NCI-H1436 (cell line): ENCODE measurements at regions not wholly inside any gene's neighbourhood (a gene's known extent, or its start where the extent isn't known, plus 50 kb on each side); places are given as distances from the start of the nearest gene placed in this dataset.

Experiments
- DNase-seq: peaks from one replicate; lab custom pipeline; 2025; lab: John Stamatoyannopoulos, UW

DNA sequence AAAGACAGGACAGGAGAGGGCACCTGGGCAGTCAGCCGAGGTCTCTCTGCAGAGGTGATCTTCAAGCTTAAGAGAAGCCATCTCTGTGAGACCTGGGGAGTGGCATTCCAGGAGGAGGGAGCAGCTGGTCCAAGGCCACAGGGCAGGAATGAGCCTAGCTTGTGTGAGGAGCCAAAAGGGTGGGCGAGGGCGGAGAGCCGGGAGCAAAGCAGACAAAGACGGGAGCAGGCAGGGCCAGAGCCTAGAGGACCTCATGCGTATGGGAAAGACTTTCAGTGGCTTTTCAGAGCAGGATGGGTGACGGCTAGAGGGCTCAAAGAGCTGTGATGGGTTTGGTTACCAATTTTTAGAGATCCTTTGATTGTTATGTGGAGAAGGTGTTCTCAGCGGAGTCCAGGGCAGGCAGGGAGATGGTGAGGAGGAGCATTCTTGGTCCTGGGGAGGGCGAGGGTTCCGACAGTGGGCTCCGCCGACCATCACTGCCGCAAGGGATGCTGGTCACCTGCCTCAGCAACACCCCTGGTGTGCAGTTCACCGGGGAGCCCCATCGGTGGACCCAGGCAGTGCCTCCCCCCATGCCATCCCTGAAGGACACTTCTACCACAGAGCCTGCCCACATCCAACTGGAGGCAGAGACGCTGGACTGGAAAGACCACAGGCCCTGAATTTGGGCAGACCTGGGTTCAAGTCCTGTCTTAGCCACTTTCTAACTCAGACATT, 122.9 kb upstream of the IRF2BP2 start:
- no peak for DNase-seq

DNA sequence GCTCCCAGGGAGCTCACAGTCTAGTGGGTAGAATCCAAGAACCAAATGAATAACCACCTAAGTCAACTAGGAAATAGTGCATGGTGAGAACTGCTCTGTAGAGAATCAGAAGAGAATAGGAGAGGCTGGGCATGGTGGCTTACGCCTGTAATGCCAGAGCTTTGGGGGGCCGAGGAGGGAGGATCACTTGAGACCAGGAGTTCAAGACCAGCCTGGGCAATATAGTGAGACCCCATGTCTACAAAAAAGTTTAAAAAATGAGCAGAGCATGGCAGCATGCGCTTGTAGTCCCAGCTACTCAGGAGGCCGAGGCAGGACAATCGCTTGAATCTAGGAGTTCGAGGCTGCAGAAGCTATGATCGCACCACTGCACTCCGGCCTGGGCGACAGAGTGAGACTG, 122.3 kb upstream of the IRF2BP2 start:
- DNase-seq: no peak

DNA sequence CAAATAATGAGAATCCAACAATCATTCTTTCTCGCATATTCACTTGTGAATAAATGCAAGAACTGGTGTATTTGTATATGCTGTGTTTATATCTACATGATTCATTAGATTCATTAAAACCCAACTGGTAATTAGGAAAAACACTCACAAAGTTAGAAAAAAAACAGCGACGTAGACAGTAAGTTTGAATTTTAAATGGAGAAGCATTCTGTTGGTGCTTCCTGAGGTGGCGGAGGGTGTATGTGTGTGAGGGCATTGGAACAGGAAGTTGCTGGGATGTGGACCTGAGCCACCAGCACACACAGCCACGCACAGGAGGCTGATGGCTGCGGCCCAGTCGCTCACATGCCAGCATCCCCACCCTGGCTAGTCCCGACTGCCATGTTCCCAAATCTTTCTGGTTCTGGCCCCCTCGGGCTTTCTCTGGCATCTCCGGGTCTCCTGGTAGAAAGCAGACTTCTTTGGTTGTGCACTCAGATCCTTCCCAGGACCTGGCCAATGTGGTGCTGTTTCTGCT, 121.6 kb upstream of the IRF2BP2 start:
- DNase-seq: no peak

DNA sequence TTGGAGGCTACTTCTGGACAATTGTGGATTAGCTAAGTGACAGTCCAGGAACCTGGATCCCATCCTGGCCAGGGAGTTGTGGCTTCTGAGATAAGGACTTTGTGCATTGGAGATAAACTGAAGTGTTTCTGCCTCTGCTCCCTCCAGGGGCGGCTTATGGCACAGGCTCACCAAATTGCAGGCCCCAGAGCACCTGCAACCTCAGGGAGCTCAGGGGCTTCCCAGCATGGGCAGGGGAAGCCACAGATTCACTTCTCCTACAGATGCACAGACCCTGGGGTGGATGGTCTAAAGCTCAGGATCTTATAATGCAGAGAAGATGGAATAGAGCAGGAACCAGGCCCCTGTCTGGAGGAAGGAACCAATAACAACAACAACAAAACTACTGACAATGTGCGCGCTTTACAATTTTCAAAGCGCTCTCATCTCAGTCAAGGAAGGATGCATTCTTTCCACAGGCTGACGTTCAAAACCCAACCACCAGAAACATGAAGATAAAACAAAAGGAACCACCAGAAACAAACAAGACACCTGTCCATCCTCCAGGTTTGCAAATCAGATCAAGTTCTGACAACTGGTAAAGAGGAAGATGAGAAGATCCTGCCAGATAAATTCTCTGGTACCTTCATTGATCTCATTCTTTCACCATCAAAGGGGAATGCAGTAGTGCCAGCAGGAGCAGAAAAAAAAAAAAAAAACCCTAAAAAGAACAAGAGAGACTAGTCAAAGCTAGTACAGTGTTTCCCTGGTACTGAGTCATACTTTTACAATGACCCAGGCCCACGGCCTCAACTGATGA, 121.0 kb upstream of the IRF2BP2 start:
- no peak for DNase-seq

DNA sequence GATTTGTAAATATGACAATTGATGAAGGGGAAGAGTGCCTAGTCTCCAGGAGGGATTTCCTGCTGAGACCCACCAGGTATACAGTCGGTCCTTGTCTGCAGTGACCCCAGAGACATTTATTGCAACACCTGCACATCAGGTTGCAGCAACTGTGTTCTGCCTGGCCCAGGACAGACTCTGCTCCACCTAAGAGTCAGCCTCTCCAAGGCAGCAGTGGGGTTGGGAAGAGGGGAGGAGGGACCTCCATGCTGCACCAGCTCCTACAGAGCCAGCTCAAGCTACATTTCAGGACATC, 120.4 kb upstream of the IRF2BP2 start:
- DNase-seq: no peak

DNA sequence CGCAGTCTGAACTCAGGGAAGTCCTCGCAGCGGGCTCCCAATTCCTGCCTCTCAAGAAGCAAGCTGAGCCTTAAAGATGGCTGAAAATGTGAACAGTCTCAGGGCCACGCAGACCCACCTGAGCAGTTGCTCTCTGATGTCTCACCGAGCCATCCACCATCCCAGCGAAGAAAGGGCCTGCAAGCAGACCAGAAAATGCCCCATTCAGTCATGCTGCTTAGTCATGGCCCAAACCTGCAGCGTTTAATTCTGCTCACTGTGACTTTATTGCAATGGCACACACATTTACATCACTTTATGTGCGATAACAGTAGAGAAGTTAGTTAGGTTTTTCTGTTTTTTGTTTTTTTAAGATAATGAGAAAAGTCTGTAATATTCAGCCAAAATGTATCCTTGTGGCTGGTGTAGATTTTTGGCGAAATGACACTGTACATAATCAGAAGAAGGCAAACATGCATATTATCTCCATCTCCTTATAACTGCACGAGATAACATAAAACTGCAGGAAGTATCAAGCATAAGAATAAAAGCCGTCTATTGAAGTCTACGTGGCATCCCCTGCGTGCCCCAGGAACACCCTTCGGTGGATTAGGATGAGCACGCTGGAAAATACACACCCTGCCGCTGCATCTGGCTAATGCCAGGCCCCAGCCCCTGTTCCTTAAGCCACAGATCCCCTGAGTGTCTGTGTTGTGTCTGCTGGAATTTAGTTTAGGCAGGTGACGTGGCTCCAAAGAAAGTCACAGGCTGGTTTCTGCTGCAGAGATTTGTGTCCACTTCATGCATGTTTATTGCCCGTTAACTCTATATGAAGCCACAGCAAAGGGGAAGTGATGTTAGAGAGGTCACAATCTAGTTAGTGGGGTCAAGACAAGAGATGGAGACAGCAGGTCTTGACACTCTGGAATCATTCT, 119.8 kb upstream of the IRF2BP2 start:
- no peak for DNase-seq

DNA sequence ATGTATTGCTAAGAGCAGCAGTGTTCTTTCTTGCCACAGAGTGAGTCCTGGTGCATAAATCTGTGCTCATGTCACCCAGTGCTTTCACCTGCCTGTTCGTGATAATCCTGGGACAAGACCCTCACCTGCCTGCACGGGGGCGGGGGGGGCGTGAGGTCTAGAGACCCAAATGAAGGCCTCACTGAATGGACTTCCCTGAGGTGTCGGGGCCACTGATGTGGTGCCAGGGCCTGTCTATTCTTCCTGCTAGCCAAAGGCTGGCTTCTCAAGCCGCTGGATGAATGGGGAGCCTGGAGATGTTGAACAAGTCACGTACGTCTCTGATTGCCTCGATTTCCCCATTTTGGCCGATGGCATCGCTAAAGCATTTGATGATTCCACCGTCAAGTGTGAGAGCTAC, 118.8 kb upstream of the IRF2BP2 start:
- DNase-seq: no peak

DNA sequence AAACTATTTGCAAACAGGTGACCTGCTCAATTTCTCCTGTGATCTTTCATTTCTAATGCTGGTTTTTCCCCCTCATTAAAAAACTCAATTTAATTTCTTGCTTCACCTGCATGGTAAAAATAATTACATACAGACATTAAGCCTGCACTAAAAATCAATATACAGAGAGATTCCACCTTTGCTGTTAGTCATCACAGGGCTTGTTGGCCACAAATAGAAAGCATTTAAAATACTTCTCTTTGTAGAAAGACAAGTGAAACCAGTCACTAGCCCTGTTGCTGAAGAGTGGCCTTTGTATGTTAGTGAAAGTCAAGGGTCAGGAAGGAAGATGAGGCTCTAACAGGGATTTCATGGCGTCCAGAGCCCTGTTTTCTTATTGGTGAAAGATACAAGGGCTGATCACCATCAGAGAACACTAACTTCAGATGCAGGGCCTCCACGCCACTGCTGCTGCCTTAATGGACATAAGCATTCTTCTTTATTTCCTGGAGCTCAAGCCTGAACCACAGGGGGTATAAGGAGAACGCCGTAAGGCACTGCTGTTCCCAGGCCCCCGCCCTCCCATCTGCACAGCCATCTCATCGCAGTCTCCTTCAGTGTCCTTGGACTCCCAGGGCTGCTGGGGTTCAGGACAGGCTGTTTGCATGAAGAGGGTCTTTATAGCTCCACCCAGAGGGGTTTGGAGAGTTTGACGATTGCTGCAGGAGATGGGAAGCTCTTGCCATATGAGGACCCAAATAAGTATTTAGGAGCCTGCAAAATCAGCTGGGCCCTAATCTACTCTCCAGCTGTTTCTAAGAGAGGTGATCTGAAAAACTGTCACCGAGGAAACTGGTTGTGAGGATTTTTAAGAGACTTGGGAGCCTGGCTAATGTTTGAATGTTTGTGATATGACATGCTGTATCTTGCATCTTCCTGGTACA, 117.3 kb upstream of the IRF2BP2 start:
- DNase-seq: no peak

DNA sequence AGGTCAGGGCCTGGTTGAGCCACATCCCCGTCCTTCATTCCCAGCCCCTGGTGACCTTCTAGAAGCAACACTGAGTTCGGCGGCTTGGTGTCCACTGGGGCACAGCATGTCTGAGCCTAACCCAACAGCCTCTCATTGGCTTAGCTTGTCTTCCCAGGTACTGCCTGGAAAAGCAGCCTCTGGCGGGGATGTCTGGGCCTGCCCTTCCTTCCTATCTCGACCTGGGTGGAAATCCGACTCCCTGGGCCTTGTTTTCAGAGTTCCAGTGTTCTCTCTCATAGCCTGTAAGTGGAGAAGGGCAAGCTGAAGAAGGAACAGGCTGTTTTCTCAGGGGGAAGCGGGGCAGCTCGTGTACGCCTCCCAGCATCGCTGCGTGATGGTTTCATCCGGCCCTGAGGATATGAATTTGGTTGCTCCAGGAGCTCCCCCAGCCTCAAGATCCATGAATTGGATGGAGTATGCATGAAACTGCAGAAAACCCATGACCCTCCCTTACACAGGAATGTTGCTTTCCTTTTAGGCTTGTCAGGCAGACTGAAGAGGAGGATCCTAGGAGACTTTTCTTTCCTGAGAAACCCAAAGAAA, 116.5 kb upstream of the IRF2BP2 start:
- peak; percentile 38 for DNase-seq

DNA sequence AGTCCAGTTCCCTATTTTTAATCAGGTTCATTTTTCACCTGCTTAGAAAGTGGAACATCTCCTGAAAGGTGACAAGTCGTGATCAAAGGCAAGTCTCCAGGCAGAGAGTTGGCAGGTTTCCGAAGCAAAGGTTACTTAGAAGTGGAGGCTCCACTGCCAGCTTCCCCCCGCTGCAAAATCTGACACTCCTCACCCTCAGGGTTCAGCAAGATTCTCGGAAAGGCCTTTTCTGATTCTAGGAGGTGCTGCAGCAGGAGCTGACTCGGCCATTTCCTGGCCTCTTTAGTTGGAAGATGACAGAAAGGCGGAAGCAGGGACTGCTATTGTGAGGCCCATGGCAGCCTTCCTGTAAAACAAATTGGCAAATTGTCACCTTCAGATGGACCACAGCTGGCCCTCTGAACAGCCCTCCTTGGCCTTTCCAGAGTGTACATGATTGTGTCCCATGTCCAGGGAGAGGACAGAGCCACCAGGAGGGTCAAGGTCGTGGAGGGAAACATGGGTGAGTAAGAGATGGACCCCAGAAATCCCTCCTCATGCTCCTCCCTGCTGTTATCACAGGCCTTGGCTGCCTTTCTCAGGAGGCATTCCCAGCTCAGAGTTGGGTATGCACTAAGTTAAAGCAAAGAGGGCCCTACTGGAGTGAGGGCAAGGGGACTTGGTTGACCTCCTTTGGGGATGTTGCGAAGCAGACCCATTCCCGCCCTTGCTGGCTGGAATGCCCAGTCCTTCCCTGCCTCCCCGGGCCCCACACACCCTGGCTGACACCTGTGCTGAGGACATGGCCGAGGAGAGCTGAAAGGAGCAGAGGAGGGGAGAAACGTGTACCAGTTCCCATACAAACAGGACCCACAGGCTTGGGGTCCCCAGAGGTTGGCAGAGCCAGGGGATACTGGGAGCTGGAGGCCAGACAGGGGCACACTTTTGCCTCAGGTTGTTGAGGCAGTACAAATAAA, 115.5 kb upstream of the IRF2BP2 start:
- DNase-seq: no peak

DNA sequence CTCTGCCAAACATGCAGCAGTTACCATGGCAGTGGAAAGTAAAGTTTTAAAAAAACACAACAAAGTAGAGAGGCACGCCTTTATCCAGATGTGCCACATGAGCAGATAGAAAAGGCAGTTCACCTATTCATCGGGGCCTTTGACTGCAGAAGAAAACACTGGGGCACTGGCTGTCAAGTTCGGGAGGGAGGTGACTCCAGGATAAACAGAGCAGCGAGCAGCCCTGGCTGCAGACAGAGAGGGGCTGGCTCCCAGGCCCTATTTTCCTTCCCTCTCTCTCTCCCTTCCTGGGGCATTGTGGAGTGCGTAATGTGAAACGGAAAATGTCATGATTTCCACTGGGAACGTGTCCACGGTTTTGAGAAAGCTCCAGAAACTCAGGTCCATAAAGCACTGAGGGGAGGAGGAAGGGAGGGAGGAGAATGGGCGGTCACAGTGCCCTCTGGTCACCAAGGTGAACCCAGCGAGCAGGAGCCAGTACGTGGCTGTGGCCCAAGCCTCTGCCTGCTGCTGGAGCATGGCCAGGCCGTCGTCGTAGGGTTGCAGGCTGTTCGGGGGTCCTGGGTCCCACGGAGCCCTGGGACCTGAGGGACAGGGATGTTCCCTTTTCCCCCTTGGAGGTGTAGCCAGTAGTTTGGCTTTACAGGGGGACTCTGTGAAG, 114.7 kb upstream of the IRF2BP2 start:
- DNase-seq: no peak

DNA sequence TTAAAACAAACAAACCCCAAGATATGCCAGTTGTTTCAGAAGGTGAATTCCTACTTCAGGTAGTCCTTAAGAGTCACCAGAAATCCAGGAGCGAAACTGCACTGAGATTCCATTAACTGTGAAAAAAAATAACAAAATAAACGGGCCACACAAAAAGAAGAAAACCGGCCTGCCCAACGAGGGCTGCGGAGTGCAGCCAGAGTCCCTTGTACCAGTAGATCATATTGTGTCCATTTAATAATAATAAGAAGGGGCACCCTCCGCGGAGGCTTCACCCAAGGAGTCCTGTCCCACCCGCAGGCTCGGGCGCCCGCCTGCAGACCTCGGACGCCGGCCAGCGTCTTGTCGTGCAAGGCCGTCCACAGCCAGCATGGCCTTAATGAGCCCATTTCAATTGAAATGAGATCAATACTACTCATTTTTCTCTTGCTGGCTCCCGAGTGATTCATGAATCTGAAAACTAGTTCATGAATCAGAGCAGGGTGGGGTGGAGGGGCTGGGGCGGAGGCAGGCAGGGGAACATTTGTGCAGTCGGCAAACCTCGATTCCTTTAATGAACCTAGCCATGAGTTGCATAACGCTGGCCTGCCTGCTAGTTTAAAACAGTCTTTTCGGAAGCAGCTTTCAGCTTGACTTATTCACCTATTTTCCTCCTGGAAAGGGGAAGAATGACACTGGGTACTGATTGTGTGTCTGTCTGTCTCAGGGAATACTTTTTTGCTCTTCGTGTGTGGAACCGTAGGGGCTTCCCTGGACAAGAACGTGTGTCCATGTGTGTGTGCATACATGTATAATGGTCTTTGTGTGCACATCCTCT, 113.1 kb upstream of the IRF2BP2 start:
- peak; percentile 55 for DNase-seq

DNA sequence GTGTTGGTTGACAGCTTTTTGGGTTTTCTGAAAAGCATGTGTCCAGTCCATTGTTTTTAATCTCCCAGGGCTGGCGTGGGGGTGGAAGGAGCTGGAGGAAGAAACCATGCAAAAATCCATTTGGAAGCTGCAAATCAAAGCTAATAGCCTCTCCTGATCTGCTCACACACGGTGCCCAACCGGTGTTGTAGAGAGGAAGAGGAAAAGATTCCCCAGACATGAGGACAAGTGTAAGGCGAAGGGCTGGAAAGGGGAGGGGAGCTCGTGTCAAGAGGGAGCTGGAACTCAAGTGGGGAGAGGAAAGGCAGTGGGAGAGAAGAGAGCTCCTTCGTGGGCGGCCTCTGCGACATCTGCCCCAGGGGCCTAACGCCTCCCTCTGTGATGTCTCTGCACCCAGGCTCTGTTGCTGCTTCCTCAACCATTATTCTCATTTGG, 112.3 kb upstream of the IRF2BP2 start:
- no peak for DNase-seq

DNA sequence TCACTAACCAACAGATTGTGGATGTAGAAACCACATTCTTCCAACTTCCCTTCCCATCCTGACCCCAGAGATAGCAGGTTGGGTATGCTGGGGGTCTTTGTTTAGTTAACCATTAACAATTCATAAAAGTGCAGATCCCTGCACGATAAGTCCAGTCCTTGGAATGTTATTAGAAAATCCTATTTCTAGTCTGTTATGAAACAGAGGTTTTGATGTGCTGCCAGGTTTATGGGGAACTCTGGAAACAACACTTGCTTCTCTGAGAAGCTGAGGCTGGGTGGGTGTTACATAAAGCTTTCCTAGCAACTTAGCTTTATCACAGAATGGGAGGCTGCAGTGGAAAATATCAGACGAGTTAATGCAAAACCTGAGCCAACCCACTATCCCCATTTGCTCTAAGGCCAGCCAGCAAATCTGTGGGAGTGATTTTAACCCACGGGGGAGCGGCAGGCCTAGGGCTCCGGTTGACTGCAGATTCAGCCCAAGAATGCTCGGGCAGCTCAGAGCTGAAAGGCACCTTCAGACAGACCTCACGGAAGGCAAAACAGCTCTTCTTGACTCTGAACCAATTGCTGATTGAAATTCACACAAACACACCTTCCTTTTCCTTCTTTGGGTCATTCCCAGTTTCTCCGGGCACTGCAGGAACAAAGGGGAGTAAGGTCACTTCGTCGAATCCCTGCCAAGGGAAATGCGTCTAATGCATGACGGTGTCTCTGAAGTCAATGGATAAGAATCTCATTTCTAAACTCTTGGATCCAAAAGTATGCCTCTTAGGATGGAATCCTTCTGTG, 111.7 kb upstream of the IRF2BP2 start:
- DNase-seq: no peak

DNA sequence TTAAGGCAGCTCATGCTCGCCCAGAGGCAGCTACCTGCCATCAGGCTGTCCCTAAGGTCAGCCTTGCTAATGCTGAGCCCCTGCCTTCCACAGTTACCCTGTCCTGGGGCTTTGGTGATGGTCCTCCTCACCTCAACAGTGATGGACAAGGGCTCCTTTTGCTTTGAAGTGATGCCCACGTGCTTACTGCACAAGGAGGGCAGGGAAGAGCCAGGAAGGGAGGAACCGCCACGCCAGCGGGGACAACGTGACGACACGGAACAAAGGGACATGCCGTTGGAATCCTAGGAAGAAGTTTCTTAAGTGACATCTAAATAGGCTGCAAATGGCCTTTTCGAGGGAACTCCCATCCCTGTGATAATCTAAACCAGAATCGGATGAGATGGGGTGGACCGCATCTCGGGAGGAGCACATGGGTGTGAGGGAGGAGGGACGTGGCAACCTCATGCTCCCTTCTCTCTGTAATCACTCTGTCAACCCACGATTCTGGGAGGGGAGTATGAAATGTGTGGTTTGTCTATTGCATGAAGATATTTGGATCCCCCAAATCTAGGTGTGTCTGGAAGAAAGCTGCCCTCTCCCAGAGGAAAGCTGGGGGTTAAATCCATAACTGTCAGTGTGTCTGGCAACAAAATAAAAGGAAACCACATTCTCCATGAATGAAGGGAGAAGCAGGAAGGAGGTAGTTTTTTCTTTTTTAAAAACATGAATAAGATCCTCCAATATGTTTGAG, 110.9 kb upstream of the IRF2BP2 start:
- no peak for DNase-seq

DNA sequence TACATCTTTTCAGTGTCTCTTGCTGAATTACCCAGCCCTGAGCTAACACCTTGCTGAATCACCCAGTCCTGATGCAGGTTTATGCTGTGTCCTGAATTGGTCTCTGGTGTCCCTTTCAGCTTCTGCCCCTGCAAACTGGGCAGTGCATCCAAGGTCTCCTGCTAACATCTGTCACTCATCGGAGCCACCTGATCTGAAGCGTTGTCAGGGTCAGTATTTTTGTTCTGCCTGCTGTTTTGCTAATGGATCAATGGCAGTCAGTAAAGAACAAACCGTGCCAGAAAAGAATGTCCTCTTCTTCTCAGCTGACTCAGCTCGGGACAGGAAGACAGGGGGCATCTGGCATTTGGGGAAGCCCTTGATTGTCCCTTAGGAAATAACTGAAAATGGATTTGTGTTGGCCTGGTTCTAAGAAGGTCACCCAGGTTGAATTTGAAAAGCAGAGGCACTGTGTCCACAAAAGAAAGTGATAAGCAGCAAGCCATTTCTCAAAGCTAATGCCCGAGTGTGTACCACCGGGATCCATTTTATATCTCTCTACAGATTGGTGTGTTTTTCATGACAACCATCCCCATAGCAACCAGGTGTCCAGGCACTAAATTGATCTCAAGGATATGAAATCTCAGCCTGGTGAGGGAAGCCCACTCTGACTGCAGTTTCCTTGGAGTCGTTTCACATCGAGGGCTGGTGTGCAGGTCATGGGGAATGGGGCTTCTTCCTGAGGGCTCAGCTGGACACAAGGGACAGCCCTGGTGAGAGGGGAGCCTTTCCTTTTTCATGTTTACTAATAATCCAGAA, 109.7 kb upstream of the IRF2BP2 start:
- no peak for DNase-seq
